ENCODE measurements at regions not wholly inside any gene's neighbourhood (a gene's known extent, or its start where the extent isn't known, plus 50 kb on each side); places are given as distances from the start of the nearest gene placed in this dataset.

DNA sequence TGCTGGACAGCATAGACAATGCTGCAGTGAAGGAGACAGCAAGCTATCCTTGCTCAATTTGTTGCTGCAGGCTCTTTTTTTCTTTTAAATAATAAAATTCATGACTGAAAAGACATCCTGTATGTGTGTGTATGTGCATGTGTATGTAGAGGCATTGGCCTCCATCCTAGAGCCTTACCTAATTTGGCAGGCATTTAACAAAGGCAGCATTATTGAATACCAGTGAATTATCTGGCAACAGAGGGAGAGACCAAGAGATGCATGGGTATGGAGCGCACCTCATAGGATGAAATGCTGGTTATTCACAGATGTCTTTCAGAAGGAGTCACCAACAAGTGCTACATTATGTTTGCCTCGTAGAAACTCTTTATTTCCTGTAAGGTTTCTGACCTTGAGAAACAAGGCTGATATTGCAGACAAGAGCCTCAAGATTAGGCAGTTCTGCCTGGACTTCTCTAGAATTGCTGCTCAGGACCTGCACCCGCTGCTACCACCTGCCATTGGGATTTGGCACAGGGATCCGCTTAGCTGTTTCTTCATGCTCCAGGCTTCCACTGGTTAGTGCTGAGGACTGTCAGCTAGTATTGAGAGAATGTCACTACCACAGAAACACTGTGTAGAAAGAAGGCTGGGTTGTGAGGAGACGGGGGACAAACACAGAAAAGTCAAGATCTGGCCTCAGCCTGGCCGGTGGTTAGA is 247.7 kb upstream of the RFX3 start:
- intact Hi-C loops (cut with DNase I, micrococcal nuclease), result no loop called here
- DNase-seq (no peak), ATAC-seq (no peak)
- no peaks in the 10 kb centered on the region for H3K36me3 ChIP-seq (ENCODE audit: low read depth)
- no peaks in the 10 kb centered on the region for H3K9me3 ChIP-seq
- TF ChIP-seq CTCF (IDR thresholded peaks at IDR 0.05), result no peak
- H3K4me3 ChIP-seq, result no peak overlapping the region
- H3K4me1 ChIP-seq (ENCODE audit: low read depth), result no peaks in the 10 kb centered on the region

DNA sequence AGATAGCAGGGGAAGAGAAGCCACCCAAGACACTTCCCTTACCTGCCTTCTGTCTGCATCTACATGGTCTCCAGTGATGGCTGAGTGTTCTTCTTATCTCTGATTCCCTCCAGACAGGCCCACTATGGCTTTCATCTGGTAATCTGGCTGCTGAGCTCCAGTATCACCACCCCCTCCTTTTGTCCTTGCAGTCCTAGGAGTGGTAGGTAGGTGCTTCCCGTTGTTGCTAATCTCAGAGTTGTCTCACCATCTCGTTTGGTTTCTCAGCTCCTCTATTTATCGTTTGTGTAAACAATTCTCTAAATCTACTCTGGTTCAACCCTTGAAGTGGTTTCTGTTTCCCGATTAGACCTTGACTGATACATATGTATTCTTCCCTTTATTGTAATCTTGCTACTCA is 243.8 kb upstream of the RFX3 start:
- no peaks in the 10 kb centered on the region for H3K9me3 ChIP-seq
- TF ChIP-seq CTCF (IDR thresholded peaks at IDR 0.05), result no peak
- no peak overlapping the region for H3K4me3 ChIP-seq
- no peak for DNase-seq
- H3K36me3 ChIP-seq (ENCODE audit: low read depth), result no peaks in the 10 kb centered on the region
- no peaks in the 10 kb centered on the region for H3K4me1 ChIP-seq (ENCODE audit: low read depth)
- intact Hi-C loops (cut with DNase I, micrococcal nuclease), result no loop called here
- ATAC-seq, result no peak

- intact Hi-C loops (cut with DNase I, micrococcal nuclease), result no loop called here
- H3K36me3 ChIP-seq (ENCODE audit: low read depth), result no peaks in the 10 kb centered on the region
- DNase-seq (peak in 1 of 3 donors; percentile 3), ATAC-seq (peak; percentile 38)
- H3K9me3 ChIP-seq, result no peaks in the 10 kb centered on the region
- no peaks in the 10 kb centered on the region for H3K4me1 ChIP-seq (ENCODE audit: low read depth)
- no peak for TF ChIP-seq CTCF (IDR thresholded peaks at IDR 0.05)
- H3K4me3 ChIP-seq, result no peak overlapping the region
Observed at GRCh38 chr9:3768712-3769457, 243.1 kb upstream of the RFX3 start.

DNA sequence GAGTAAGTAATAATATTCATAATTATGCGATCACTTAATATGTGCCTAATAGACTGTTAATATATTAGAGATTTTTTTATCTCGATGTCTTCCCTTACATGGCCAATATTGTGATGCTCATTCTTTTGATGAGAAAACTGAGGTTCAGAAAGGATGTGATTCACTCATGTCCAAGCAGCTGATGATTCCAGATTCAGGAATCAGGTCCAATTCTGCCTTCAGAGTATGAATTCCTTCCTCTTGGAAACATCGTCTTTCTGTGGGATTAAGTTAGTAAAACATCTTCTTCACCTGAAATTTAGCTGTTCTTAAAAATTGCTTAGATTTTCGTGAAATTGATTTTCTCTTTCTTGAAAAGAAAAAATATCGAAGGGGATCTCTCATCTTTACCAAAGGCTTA is 242.5 kb upstream of the RFX3 start:
- DNase-seq (no peak), ATAC-seq (no peak)
- intact Hi-C loops (cut with DNase I, micrococcal nuclease), result no loop called here
- Histone ChIP-seq H3K4me1 (ENCODE audit: low read depth) (no peaks in the 10 kb centered on the region), H3K4me3 (no peak overlapping the region), H3K9me3 (no peaks in the 10 kb centered on the region), H3K36me3 (ENCODE audit: low read depth) (no peaks in the 10 kb centered on the region)
- TF ChIP-seq CTCF (IDR thresholded peaks at IDR 0.05), result no peak

GRCh38 chr9:3762076-3762475 is 236.3 kb upstream of the RFX3 start:
- ATAC-seq (no peak), DNase-seq (no peak)
- Histone ChIP-seq H3K36me3 (ENCODE audit: low read depth) (no peaks in the 10 kb centered on the region), H3K4me3 (no peak overlapping the region), H3K9me3 (no peaks in the 10 kb centered on the region), H3K4me1 (ENCODE audit: low read depth) (no peaks in the 10 kb centered on the region)
- TF ChIP-seq CTCF (IDR thresholded peaks at IDR 0.05), result no peak
- intact Hi-C loops (cut with DNase I, micrococcal nuclease), result no loop called here
